ENCODE measurements at regions not wholly inside any gene's neighbourhood (a gene's known extent, or its start where the extent isn't known, plus 50 kb on each side); places are given as distances from the start of the nearest gene placed in this dataset.

- no peaks in the 10 kb centered on the region for H3K9me3 ChIP-seq (replicated peaks in 1 of 11)
- H3K36me3 ChIP-seq, result no peaks in the 10 kb centered on the region
- H3K4me2 ChIP-seq, result peak overlapping the region in 3 of 11 experiments; percentile 44 to 62 (median 48); a peak in 5 of 22 replicates
- H3K4me1 ChIP-seq, result peaks cover 0 to 17% (median 3%) of the 10 kb centered on the region in 10 experiments; a peak in 8 of 20 replicates
- TF ChIP-seq Cebpa-rat (IDR thresholded peaks at IDR 0.05), result no peak
- H4K20me1 ChIP-seq, result no peaks in the 10 kb centered on the region
- no peak overlapping the region for H3K27ac ChIP-seq
- H3K27me3 ChIP-seq, result no peaks in the 10 kb centered on the region
- H3K4me3 ChIP-seq, result no peak overlapping the region
- H3K9ac ChIP-seq, result no peak overlapping the region
Measured at GRCh38 chr3:115340586-115340985, 193.5 kb upstream of the ZBTB20 start.

GRCh38 chr3:115341208-115341607 lies 194.1 kb upstream of the ZBTB20 start:
- no peak overlapping the region for H3K9ac ChIP-seq
- H3K4me2 ChIP-seq, result peak overlapping the region in 4 of 11 experiments; percentile 44 to 62 (median 50); a peak in 8 of 22 replicates
- H3K4me1 ChIP-seq, result peaks cover 0 to 17% (median 3%) of the 10 kb centered on the region in 10 experiments; a peak in 8 of 20 replicates
- no peaks in the 10 kb centered on the region for H3K27me3 ChIP-seq
- H3K4me3 ChIP-seq, result no peak overlapping the region
- no peaks in the 10 kb centered on the region for H3K36me3 ChIP-seq
- H3K9me3 ChIP-seq (replicated peaks in 1 of 11), result no peaks in the 10 kb centered on the region
- H3K27ac ChIP-seq, result no peak overlapping the region
- no peak for TF ChIP-seq Cebpa-rat (IDR thresholded peaks at IDR 0.05)
- no peaks in the 10 kb centered on the region for H4K20me1 ChIP-seq

- Histone ChIP-seq H3K4me2 (no peak overlapping the region), H3K27ac (no peak overlapping the region), H3K4me1 (no peaks in the 10 kb centered on the region), H3K36me3 (no peaks in the 10 kb centered on the region), H3K27me3 (no peaks in the 10 kb centered on the region), H3K9ac (no peak overlapping the region), H3K9me3 (replicated peaks in 1 of 11) (no peaks in the 10 kb centered on the region), H4K20me1 (no peaks in the 10 kb centered on the region), H3K4me3 (no peak overlapping the region)
- no peak for TF ChIP-seq Cebpa-rat (IDR thresholded peaks at IDR 0.05)
Measured at GRCh38 chr3:115347737-115348136, 200.6 kb upstream of the ZBTB20 start.

- H3K4me2 ChIP-seq, result no peak overlapping the region
- H3K9me3 ChIP-seq (replicated peaks in 1 of 11), result no peaks in the 10 kb centered on the region
- H3K36me3 ChIP-seq, result no peaks in the 10 kb centered on the region
- H3K27me3 ChIP-seq, result no peaks in the 10 kb centered on the region
- no peak overlapping the region for H3K9ac ChIP-seq
- TF ChIP-seq Cebpa-rat (IDR thresholded peaks at IDR 0.05), result no peak
- H3K27ac ChIP-seq, result no peak overlapping the region
- H3K4me3 ChIP-seq, result no peak overlapping the region
- H4K20me1 ChIP-seq, result no peaks in the 10 kb centered on the region
- H3K4me1 ChIP-seq, result no peaks in the 10 kb centered on the region
Measured at GRCh38 chr3:115348412-115348811, 201.3 kb upstream of the ZBTB20 start.

- no peaks in the 10 kb centered on the region for H3K36me3 ChIP-seq
- H3K4me2 ChIP-seq, result no peak overlapping the region
- no peaks in the 10 kb centered on the region for H4K20me1 ChIP-seq
- no peaks in the 10 kb centered on the region for H3K27me3 ChIP-seq
- H3K27ac ChIP-seq, result no peak overlapping the region
- no peaks in the 10 kb centered on the region for H3K4me1 ChIP-seq
- no peak overlapping the region for H3K9ac ChIP-seq
- no peak for TF ChIP-seq Cebpa-rat (IDR thresholded peaks at IDR 0.05)
- H3K9me3 ChIP-seq (replicated peaks in 1 of 11), result no peaks in the 10 kb centered on the region
- no peak overlapping the region for H3K4me3 ChIP-seq
Measured at GRCh38 chr3:115348951-115349745, 202.1 kb upstream of the ZBTB20 start.

- Histone ChIP-seq H3K4me1 (no peaks in the 10 kb centered on the region), H3K9ac (no peak overlapping the region), H3K4me3 (no peak overlapping the region), H4K20me1 (no peaks in the 10 kb centered on the region), H3K27me3 (no peaks in the 10 kb centered on the region), H3K9me3 (replicated peaks in 1 of 11) (no peaks in the 10 kb centered on the region), H3K36me3 (no peaks in the 10 kb centered on the region), H3K4me2 (no peak overlapping the region), H3K27ac (no peak overlapping the region)
- no peak for TF ChIP-seq Cebpa-rat (IDR thresholded peaks at IDR 0.05)
Measured at GRCh38 chr3:115350606-115351005, 203.5 kb upstream of the ZBTB20 start.

- Histone ChIP-seq H3K4me2 (no peak overlapping the region), H3K36me3 (no peaks in the 10 kb centered on the region), H3K4me1 (no peaks in the 10 kb centered on the region), H4K20me1 (no peaks in the 10 kb centered on the region), H3K9me3 (replicated peaks in 1 of 11) (no peaks in the 10 kb centered on the region), H3K27me3 (no peaks in the 10 kb centered on the region), H3K9ac (no peak overlapping the region), H3K4me3 (no peak overlapping the region), H3K27ac (no peak overlapping the region)
- TF ChIP-seq Cebpa-rat (IDR thresholded peaks at IDR 0.05), result no peak
Measured at GRCh38 chr3:115351193-115351592, 204.1 kb upstream of the ZBTB20 start.

- TF ChIP-seq Cebpa-rat (IDR thresholded peaks at IDR 0.05), result no peak
- Histone ChIP-seq H3K9ac (no peak overlapping the region), H3K4me3 (no peak overlapping the region), H3K4me1 (no peaks in the 10 kb centered on the region), H4K20me1 (no peaks in the 10 kb centered on the region), H3K36me3 (no peaks in the 10 kb centered on the region), H3K9me3 (replicated peaks in 1 of 11) (no peaks in the 10 kb centered on the region), H3K27me3 (no peaks in the 10 kb centered on the region), H3K4me2 (no peak overlapping the region), H3K27ac (no peak overlapping the region)
Measured at GRCh38 chr3:115354010-115354409, 206.9 kb upstream of the ZBTB20 start.

GRCh38 chr3:115357456-115357855 lies 210.4 kb upstream of the ZBTB20 start:
- no peak overlapping the region for H3K27ac ChIP-seq
- H3K9ac ChIP-seq, result no peak overlapping the region
- H3K36me3 ChIP-seq, result no peaks in the 10 kb centered on the region
- no peak overlapping the region for H3K4me2 ChIP-seq
- peaks cover 0 to 6% (median 0%) of the 10 kb centered on the region in 10 experiments; a peak in 2 of 20 replicates for H3K4me1 ChIP-seq
- TF ChIP-seq Cebpa-rat (IDR thresholded peaks at IDR 0.05), result no peak
- no peaks in the 10 kb centered on the region for H3K27me3 ChIP-seq
- no peaks in the 10 kb centered on the region for H3K9me3 ChIP-seq (replicated peaks in 1 of 11)
- no peak overlapping the region for H3K4me3 ChIP-seq
- no peaks in the 10 kb centered on the region for H4K20me1 ChIP-seq

- H3K4me2 ChIP-seq, result peak overlapping the region in 8 of 11 experiments; percentile 3 to 36 (median 15); a peak in 7 of 22 replicates
- H3K9ac ChIP-seq, result no peak overlapping the region
Measured at GRCh38 chr3:115359536-115359935, 212.4 kb upstream of the ZBTB20 start.

More at GRCh38 chr3:115359536-115359935, 212.4 kb upstream of the ZBTB20 start:
- Histone ChIP-seq H3K9me3 (replicated peaks in 1 of 11) (no peaks in the 10 kb centered on the region), H3K27me3 (no peaks in the 10 kb centered on the region), H3K4me3 (no peak overlapping the region), H3K27ac (no peak overlapping the region), H3K4me1 (peaks cover 0 to 6% (median 0%) of the 10 kb centered on the region in 10 experiments; a peak in 2 of 20 replicates), H3K36me3 (no peaks in the 10 kb centered on the region), H4K20me1 (no peaks in the 10 kb centered on the region)
- TF ChIP-seq Cebpa-rat (IDR thresholded peaks at IDR 0.05), result no peak
